Stimulated activated CD4-positive, alpha-beta T cell treated with anti-CD3 and anti-CD28 coated beads, Interleukin-15, amount 100 ng/mL, for 48 hours (primary cell): ENCODE measurements at regions not wholly inside any gene's neighbourhood (a gene's known extent, or its start where the extent isn't known, plus 50 kb on each side); places are given as distances from the start of the nearest gene placed in this dataset.
A peak's percentile ranks its signal among the peaks of the same experiment; 100 is the strongest.
"Not testable (repeated sequence)": the region's sequence is repeated elsewhere in the genome, so short reads cannot be mapped to it uniquely, and the experiment has no call there.

Experiments used
- DNase-seq, 2 donors: peaks; one replicate each; pipeline ENCODE4 v3.0.0-alpha.2; 2020; ENCODE audit warnings: low read depth in 2 of 2

- DNase-seq, result no peak
Observed at GRCh38 chr20:60170116-60170515, 211.9 kb downstream of the CDH26 start.

- DNase-seq, result no peak
Observed at GRCh38 chr20:60171313-60171712, 213.1 kb downstream of the CDH26 start.

- DNase-seq, result no peak
Observed at GRCh38 chr20:60171738-60172137, 213.5 kb downstream of the CDH26 start.

- DNase-seq, result no peak
Observed at GRCh38 chr20:60172346-60172984, 214.2 kb downstream of the CDH26 start.

GRCh38 chr20:60177080-60177479 is 218.9 kb downstream of the CDH26 start:
- no peak for DNase-seq

GRCh38 chr20:60180986-60181385 is 222.8 kb downstream of the CDH26 start:
- no peak for DNase-seq

- no peak for DNase-seq
Observed at GRCh38 chr20:60186412-60186811, 228.2 kb downstream of the CDH26 start.

- no peak for DNase-seq
Observed at GRCh38 chr20:60187683-60188082, 229.5 kb downstream of the CDH26 start.

GRCh38 chr20:60191014-60191413 is 232.8 kb downstream of the CDH26 start:
- DNase-seq, result no peak

- no peak for DNase-seq
Observed at GRCh38 chr20:60192326-60192725, 234.1 kb downstream of the CDH26 start.

GRCh38 chr20:60199132-60199531 is 240.9 kb downstream of the CDH26 start:
- DNase-seq, result not testable (repeated sequence)

- no peak for DNase-seq
Observed at GRCh38 chr20:60199866-60200265, 241.6 kb downstream of the CDH26 start.

GRCh38 chr20:60200305-60200918 is 242.2 kb downstream of the CDH26 start:
- no peak for DNase-seq

- DNase-seq, result no peak
Observed at GRCh38 chr20:60201198-60201835, 243.1 kb downstream of the CDH26 start.

- no peak for DNase-seq
Observed at GRCh38 chr20:60202046-60202445, 243.8 kb downstream of the CDH26 start.

- DNase-seq, result no peak
Observed at GRCh38 chr20:60203451-60203850, 245.2 kb downstream of the CDH26 start.

- no peak for DNase-seq
Observed at GRCh38 chr20:60204601-60205000, 246.4 kb downstream of the CDH26 start.

GRCh38 chr20:60206259-60206658 is 248.0 kb downstream of the CDH26 start:
- DNase-seq, result no peak

GRCh38 chr20:60209048-60209447 is 250.8 kb downstream of the CDH26 start:
- DNase-seq, result no peak

- DNase-seq, result peak; percentile 16 to 53
Observed at GRCh38 chr20:60210779-60211617, 252.8 kb downstream of the CDH26 start.

- no peak for DNase-seq
Observed at GRCh38 chr20:60211618-60212463, 253.6 kb downstream of the CDH26 start.
